Body of pancreas (tissue), 4 donors: ENCODE measurements at regions not wholly inside any gene's neighbourhood (a gene's known extent, or its start where the extent isn't known, plus 50 kb on each side); places are given as distances from the start of the nearest gene placed in this dataset.

ENCODE experiments used
- POLR2A ChIP-seq, 3 donors: fragments of 450-650 bp; IDR thresholded peaks; one replicate each; pipeline ENCODE4 v1.6.1; 2016; ENCODE audit warnings: antibody characterized with exemption in 3 of 3, mild to moderate bottlenecking in 2 of 3
- TF ChIP-seq, protein P1 (sequence below), 7 experiments: fragments of 450-650 bp in 4 of 7; fragments of 200-600 bp in 3 of 7; sonication (generic) in 3 of 7; IDR thresholded peaks; one replicate each; pipeline ENCODE4 v1.5.1; 2016 to 2019; ENCODE audit warnings: antibody characterized with exemption in 7 of 7

DNA sequence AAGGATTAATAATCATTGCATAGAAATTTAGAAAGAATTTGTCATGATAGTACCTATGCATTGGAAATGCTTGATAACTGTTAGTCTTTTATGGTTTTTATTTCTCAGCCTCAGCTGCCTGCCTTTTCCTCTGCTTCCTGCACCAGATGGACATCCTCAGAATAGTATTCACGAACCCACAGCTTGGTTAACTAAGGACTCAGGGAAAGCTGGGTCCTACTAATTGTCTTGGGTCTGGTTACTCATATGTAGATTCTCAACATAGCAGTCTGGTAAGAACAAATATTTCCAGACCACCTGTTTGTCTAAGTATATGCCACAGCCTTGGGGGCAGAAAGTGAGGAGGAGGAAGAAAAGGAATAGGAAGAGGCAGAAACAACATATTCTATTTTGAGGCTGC, 464.5 kb upstream of the SMARCA2 start:
- TF ChIP-seq, protein P1, sequence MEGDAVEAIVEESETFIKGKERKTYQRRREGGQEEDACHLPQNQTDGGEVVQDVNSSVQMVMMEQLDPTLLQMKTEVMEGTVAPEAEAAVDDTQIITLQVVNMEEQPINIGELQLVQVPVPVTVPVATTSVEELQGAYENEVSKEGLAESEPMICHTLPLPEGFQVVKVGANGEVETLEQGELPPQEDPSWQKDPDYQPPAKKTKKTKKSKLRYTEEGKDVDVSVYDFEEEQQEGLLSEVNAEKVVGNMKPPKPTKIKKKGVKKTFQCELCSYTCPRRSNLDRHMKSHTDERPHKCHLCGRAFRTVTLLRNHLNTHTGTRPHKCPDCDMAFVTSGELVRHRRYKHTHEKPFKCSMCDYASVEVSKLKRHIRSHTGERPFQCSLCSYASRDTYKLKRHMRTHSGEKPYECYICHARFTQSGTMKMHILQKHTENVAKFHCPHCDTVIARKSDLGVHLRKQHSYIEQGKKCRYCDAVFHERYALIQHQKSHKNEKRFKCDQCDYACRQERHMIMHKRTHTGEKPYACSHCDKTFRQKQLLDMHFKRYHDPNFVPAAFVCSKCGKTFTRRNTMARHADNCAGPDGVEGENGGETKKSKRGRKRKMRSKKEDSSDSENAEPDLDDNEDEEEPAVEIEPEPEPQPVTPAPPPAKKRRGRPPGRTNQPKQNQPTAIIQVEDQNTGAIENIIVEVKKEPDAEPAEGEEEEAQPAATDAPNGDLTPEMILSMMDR (IDR thresholded peaks at IDR 0.05) = no peak
- TF ChIP-seq POLR2A (IDR thresholded peaks at IDR 0.05) = no peak
